OCI-LY7 (cell line): ENCODE measurements at regions not wholly inside any gene's neighbourhood (a gene's known extent, or its start where the extent isn't known, plus 50 kb on each side); places are given as distances from the start of the nearest gene placed in this dataset.
"Not testable (repeated sequence)": the region's sequence is repeated elsewhere in the genome, so short reads cannot be mapped to it uniquely, and the experiment has no call there.

ENCODE experiments used
- BruUV-seq: library from RNA; stranded (reverse); fragments of 400-500 nt; replicated peaks from 2 replicates; lab custom pipeline; 2021; lab: Mats Ljungman, UMichigan
- CTCF ChIA-PET: fragments of 300-600 bp; sonication (Branson Sonifier 250); formaldehyde crosslinking; loops from one replicate; lab custom pipeline; 2022; ENCODE audit warnings: antibody characterized with exemption; ENCODE audit not compliant: unreplicated experiment; lab: Charles Lee
- POLR2A ChIA-PET: fragments of 300-600 bp; sonication (Branson Sonifier 250); formaldehyde crosslinking; loops from one replicate; lab custom pipeline; 2022; ENCODE audit warnings: antibody characterized with exemption; lab: Charles Lee
- DNase-seq: peaks from one replicate; pipeline ENCODE4 v3.0.0-alpha.2; 2015; ENCODE audit warnings: low spot score
- H2AFZ ChIP-seq: fragments of 200-600 bp; sonication (generic), shearing (Covaris generic); 2 replicates; pipeline ENCODE4 v1.6.1; 2014; ENCODE audit warnings: mild to moderate bottlenecking, antibody characterized with exemption, low read length, moderate library complexity
- H3K27ac ChIP-seq: fragments of 200-600 bp; sonication (generic); 2 replicates; pipeline ENCODE4 v1.5.1; 2014; ENCODE audit warnings: mixed run types, low read depth, mild to moderate bottlenecking, moderate library complexity, low read length, inconsistent platforms; ENCODE audit not compliant: poor library complexity, severe bottlenecking
- H3K36me3 ChIP-seq: fragments of 200-600 bp; sonication (generic); 2 replicates; pipeline ENCODE4 v1.6.1; 2014; ENCODE audit warnings: mild to moderate bottlenecking, antibody characterized with exemption, low read length, moderate library complexity, mixed read lengths; ENCODE audit not compliant: insufficient read depth
- H3K4me1 ChIP-seq: fragments of 200-600 bp; sonication (generic); 2 replicates; pipeline ENCODE4 v1.5.1; 2014; ENCODE audit warnings: mild to moderate bottlenecking, low read length; ENCODE audit not compliant: insufficient read depth, poor library complexity, severe bottlenecking
- H3K4me2 ChIP-seq: fragments of 200-600 bp; sonication (generic); 2 replicates; pipeline ENCODE4 v1.6.1; 2014; ENCODE audit warnings: mild to moderate bottlenecking, low read length
- H3K4me3 ChIP-seq: fragments of 200-600 bp; sonication (generic); 2 replicates; pipeline ENCODE4 v1.5.1; 2014; ENCODE audit warnings: mild to moderate bottlenecking, low read depth, low read length; ENCODE audit not compliant: poor library complexity, severe bottlenecking
- H3K79me2 ChIP-seq: fragments of 200-600 bp; sonication (generic); 2 replicates; pipeline ENCODE4 v1.6.1; 2016; ENCODE audit warnings: low read depth, mild to moderate bottlenecking, low read length, moderate library complexity, mixed read lengths; ENCODE audit not compliant: insufficient read depth
- H3K9me2 ChIP-seq: fragments of 200-600 bp; sonication (generic); 2 replicates; pipeline ENCODE4 v1.6.1; 2016; ENCODE audit warnings: mild to moderate bottlenecking, low read length, mixed read lengths; ENCODE audit not compliant: insufficient read depth
- H3K9me3 ChIP-seq: fragments of 200-600 bp; sonication (generic); 2 replicates; pipeline ENCODE4 v1.6.1; 2014; ENCODE audit warnings: mild to moderate bottlenecking, mixed run types, low read length, mixed read lengths
- H4K20me1 ChIP-seq: fragments of 200-600 bp; sonication (generic); 2 replicates; pipeline ENCODE4 v1.6.1; 2014; ENCODE audit warnings: mild to moderate bottlenecking, antibody characterized with exemption, low read length, moderate library complexity, mixed read lengths; ENCODE audit not compliant: insufficient read depth
- EZH2phosphoT487 ChIP-seq: fragments of 200-600 bp; sonication (generic); IDR thresholded peaks from 2 replicates; pipeline ENCODE4 v1.6.1; 2018; ENCODE audit warnings: low read depth, borderline replicate concordance, mild to moderate bottlenecking, mixed run types, antibody characterized with exemption, low read length, moderate library complexity, mixed read lengths
- intact Hi-C: fragments of 100-400 bp; cut with micrococcal nuclease; formaldehyde crosslinking; loops from one replicate; pipeline ENCODE4 v1.10.0; 2022; ENCODE audit not compliant: unreplicated experiment
- TF ChIP-seq, protein P1 (sequence below): fragments of 200-600 bp; sonication (generic); conservative IDR thresholded peaks from 2 replicates; pipeline ENCODE4 v1.5.1; 2014; ENCODE audit warnings: mild to moderate bottlenecking, antibody characterized with exemption, low read length, moderate library complexity, mixed read lengths

DNA sequence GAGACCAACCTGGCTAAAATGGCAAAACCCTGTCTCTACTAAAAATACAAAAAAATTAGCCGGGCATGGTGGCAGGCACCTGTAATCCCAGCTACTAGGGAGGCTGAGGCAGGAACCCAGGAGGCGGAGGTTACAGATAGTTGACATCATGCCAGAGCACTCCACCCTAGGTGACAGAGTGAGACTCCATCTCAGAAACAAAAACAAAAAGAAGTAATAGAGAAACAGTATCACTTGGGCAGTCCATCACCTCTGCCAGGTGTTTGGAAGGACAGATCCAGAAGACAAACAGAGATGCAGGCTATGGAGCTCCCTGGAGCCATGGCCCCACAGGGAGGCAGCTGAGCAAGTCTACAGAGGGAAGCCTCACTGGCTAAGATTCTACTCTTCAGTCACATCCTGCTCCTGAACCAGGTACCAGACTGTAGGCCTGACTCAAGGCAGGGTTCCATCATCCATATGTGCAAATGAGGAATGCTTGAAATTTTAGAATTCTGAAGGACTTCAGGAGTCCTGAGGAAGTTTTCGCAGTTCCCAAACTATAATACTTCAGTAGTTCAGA is 81.4 kb upstream of the CPEB2 start:
- Histone ChIP-seq H3K79me2 (no peaks in the 10 kb centered on the region), H3K9me2 (no peaks in the 10 kb centered on the region), H2AFZ (no peak overlapping the region), H3K4me1 (no peaks in the 10 kb centered on the region), H4K20me1 (no peaks in the 10 kb centered on the region), H3K4me2 (no peak overlapping the region), H3K9me3 (no peaks in the 10 kb centered on the region), H3K27ac (no peak overlapping the region), H3K4me3 (no peak overlapping the region), H3K36me3 (no peaks in the 10 kb centered on the region)
- ChIA-PET CTCF (no interaction called here), POLR2A (no interaction called here)
- intact Hi-C loops: no loop called here
- TF ChIP-seq, protein P1, sequence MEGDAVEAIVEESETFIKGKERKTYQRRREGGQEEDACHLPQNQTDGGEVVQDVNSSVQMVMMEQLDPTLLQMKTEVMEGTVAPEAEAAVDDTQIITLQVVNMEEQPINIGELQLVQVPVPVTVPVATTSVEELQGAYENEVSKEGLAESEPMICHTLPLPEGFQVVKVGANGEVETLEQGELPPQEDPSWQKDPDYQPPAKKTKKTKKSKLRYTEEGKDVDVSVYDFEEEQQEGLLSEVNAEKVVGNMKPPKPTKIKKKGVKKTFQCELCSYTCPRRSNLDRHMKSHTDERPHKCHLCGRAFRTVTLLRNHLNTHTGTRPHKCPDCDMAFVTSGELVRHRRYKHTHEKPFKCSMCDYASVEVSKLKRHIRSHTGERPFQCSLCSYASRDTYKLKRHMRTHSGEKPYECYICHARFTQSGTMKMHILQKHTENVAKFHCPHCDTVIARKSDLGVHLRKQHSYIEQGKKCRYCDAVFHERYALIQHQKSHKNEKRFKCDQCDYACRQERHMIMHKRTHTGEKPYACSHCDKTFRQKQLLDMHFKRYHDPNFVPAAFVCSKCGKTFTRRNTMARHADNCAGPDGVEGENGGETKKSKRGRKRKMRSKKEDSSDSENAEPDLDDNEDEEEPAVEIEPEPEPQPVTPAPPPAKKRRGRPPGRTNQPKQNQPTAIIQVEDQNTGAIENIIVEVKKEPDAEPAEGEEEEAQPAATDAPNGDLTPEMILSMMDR: no peak
- no peak for TF ChIP-seq EZH2phosphoT487
- DNase-seq: no peak
- no TSS peak for BruUV-seq

DNA sequence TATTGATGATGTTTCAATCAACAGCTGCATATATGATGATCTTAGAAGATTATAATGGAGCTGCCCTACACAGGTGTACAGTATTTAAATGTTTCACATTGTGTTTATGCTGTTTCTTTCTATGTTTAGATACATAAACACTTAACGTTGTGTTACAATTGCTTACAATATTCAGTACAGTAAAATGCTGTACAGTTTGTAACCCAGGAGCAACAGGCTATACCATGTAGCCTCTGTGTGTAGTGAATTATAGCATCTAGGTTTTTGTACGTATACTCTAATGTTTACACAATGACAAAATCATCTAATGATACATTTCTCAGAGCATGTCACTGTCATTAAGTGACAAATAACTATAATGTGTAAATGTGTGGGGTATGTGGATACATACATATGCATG is 80.5 kb upstream of the CPEB2 start:
- CTCF ChIA-PET: not testable (repeated sequence)

DNA sequence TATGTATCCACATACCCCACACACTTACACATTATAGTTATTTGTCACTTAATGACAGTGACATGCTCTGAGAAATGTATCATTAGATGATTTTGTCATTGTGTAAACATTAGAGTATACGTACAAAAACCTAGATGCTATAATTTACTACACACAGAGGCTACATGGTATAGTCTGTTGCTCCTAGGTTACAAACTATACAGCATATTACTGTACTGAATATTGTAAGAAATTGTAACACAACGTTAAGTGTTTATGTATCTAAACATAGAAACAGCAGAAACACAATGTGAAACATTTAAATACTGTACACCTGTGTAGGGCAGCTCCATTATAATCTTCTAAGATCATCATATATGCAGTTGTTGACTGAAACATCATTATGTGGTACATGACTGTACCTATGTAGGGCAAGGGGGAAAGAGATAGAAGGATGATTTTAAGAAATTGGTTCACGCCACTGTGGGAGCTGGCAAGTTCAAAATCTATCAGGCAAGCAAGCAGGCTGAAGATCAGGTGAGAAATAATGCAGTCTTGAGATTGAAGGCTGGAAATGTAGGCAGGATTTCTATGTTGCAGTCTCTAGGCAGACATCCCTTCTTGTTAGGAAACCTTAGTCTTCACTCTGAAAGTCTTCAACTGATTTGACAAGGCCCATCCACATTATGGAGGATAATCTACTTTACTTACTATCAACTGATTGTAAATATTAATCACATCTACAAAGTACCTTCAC is 78.0 kb upstream of the CPEB2 start:
- Histone ChIP-seq H3K4me2 (no peak overlapping the region), H3K9me2 (no peaks in the 10 kb centered on the region), H3K4me1 (no peaks in the 10 kb centered on the region), H2AFZ (no peak overlapping the region), H3K9me3 (no peaks in the 10 kb centered on the region), H3K79me2 (no peaks in the 10 kb centered on the region), H3K27ac (no peak overlapping the region), H4K20me1 (no peaks in the 10 kb centered on the region), H3K36me3 (no peaks in the 10 kb centered on the region), H3K4me3 (no peak overlapping the region)
- TF ChIP-seq EZH2phosphoT487: no peak
- TF ChIP-seq, protein P1: no peak
- ChIA-PET CTCF (no interaction called here), POLR2A (no interaction called here)
- BruUV-seq: no TSS peak
- intact Hi-C loops: no loop called here
- no peak for DNase-seq

More for the DNA sequence above, 80.5 kb upstream of the CPEB2 start:
- H4K20me1 ChIP-seq, POLR2A ChIA-PET, H3K4me3 ChIP-seq, intact Hi-C loops, H3K9me3 ChIP-seq, H3K79me2 ChIP-seq, H3K27ac ChIP-seq, H2AFZ ChIP-seq, H3K4me1 ChIP-seq, H3K4me2 ChIP-seq, H3K36me3 ChIP-seq, H3K9me2 ChIP-seq, DNase-seq, BruUV-seq: not testable (repeated sequence)
